ENCODE measurements at regions not wholly inside any gene's neighbourhood (a gene's known extent, or its start where the extent isn't known, plus 50 kb on each side); places are given as distances from the start of the nearest gene placed in this dataset.

DNA sequence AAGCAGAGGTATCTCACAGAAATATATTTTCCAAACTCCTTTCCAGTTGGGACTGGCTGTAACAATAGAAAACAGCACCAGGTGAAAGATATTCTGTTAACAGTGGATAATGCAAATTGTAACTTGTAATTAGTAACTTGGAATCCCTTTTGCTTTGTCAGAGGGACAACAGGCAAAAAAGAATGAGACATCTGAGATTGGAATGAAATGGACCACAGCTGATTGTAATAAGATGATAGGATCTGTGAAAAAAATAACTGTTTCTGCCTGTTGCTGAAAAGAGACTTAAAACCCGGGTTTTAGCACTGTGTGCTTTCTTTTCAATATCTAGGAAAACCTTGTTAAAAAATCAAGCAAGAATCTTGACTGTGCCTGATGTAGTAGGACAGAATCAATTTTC is 655.7 kb downstream of the METTL15 start:
- no peaks in the 10 kb centered on the region for H3K4me1 Mint-ChIP-seq
- no peaks in the 10 kb centered on the region for H3K27me3 Mint-ChIP-seq (ENCODE audit: low read depth)
- H3K27ac Mint-ChIP-seq, result no peak overlapping the region
- TF ChIP-seq CTCF (IDR thresholded peaks at IDR 0.05; ENCODE audit: unreplicated experiment in 3 of 3), result no peak
- no peak overlapping the region for H3K4me3 Mint-ChIP-seq
- no peaks in the 10 kb centered on the region for H3K36me3 Mint-ChIP-seq (ENCODE audit: low read depth)
- H3K9me3 Mint-ChIP-seq, result no peaks in the 10 kb centered on the region

- Mint-ChIP-seq H3K36me3 (ENCODE audit: low read depth) (no peaks in the 10 kb centered on the region), H3K4me3 (no peak overlapping the region), H3K27ac (no peak overlapping the region), H3K27me3 (ENCODE audit: low read depth) (no peaks in the 10 kb centered on the region), H3K4me1 (no peaks in the 10 kb centered on the region), H3K9me3 (no peaks in the 10 kb centered on the region)
- no peak for TF ChIP-seq CTCF (IDR thresholded peaks at IDR 0.05; ENCODE audit: unreplicated experiment in 3 of 3)
Observed at GRCh38 chr11:28763151-28763550, 655.0 kb downstream of the METTL15 start.

DNA sequence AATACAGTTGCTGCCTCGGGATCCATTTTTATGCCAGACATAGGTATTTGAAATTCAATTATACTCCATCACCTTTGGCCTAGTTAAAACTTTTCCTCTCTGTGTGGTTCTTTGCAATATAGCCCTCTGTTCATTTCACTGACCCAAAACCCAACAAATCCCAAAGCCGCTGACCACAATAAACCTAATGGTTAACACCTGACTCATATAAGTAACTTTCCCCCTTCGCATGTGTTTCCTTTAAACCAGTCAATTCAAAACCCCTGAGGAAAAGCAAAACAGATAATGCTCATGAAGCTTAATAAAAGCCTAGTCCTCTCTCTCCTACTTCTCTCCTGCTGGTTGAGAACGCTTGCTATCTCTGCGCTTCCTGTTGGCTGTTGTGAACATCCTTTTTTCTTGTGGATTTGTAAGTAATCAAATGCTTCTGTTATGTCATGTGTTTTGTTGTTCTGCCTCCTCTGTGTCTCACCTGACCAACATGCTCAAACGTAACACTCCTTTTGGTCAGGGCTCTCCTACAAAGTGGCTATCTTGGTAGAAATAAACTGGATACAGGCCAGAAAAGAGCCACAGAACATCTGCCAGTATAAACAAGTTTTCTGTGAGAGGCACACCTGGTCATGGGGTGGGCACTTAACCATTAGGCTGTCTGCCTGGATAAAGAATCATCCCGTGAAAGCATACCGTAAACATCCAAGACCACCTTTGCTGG is 652.6 kb downstream of the METTL15 start:
- Mint-ChIP-seq H3K36me3 (ENCODE audit: low read depth) (no peaks in the 10 kb centered on the region), H3K27ac (no peak overlapping the region), H3K27me3 (ENCODE audit: low read depth) (no peaks in the 10 kb centered on the region), H3K4me1 (no peaks in the 10 kb centered on the region), H3K4me3 (no peak overlapping the region), H3K9me3 (no peaks in the 10 kb centered on the region)
- no peak for TF ChIP-seq CTCF (IDR thresholded peaks at IDR 0.05; ENCODE audit: unreplicated experiment in 3 of 3)

- Mint-ChIP-seq H3K27ac (no peak overlapping the region), H3K4me1 (no peaks in the 10 kb centered on the region), H3K36me3 (ENCODE audit: low read depth) (no peaks in the 10 kb centered on the region), H3K4me3 (no peak overlapping the region), H3K27me3 (ENCODE audit: low read depth) (no peaks in the 10 kb centered on the region), H3K9me3 (no peaks in the 10 kb centered on the region)
- no peak for TF ChIP-seq CTCF (IDR thresholded peaks at IDR 0.05; ENCODE audit: unreplicated experiment in 3 of 3)
Observed at GRCh38 chr11:28759311-28759710, 651.1 kb downstream of the METTL15 start.

- H3K4me1 Mint-ChIP-seq, result no peaks in the 10 kb centered on the region
- no peak for TF ChIP-seq CTCF (IDR thresholded peaks at IDR 0.05; ENCODE audit: unreplicated experiment in 3 of 3)
- no peaks in the 10 kb centered on the region for H3K27me3 Mint-ChIP-seq (ENCODE audit: low read depth)
- no peak overlapping the region for H3K4me3 Mint-ChIP-seq
- no peak overlapping the region for H3K27ac Mint-ChIP-seq
- no peaks in the 10 kb centered on the region for H3K36me3 Mint-ChIP-seq (ENCODE audit: low read depth)
- H3K9me3 Mint-ChIP-seq, result no peaks in the 10 kb centered on the region
Observed at GRCh38 chr11:28757725-28758515, 649.7 kb downstream of the METTL15 start.
